H1 (cell line): ENCODE measurements at regions not wholly inside any gene's neighbourhood (a gene's known extent, or its start where the extent isn't known, plus 50 kb on each side); places are given as distances from the start of the nearest gene placed in this dataset.

ENCODE experiments used
- CTCF ChIA-PET: fragments of 300-600 bp; sonication (Branson Sonifier 250); formaldehyde crosslinking; loops from one replicate; lab custom pipeline; 2021; ENCODE audit not compliant: partially characterized antibody; lab: Charles Lee
- POLR2A ChIA-PET: fragments of 300-600 bp; sonication (Branson Sonifier 250); formaldehyde crosslinking; loops from one replicate; lab custom pipeline; 2021; ENCODE audit warnings: inconsistent platforms; ENCODE audit not compliant: partially characterized antibody; lab: Charles Lee
- DNase-seq, 2 experiments: peaks; one replicate each; pipeline versions ENCODE4 v3.0.0 to v3.0.0-alpha.2; 2010 to 2022; ENCODE audit warnings: low spot score in 2 of 2, low read depth in 1 of 2, mixed read lengths in 1 of 2
- FAIRE-seq: peaks from 2 replicates; lab custom pipeline; 2011; peaks lifted over from hg19 to GRCh38; lab: Jason Lieb, UNC
- H2AFZ ChIP-seq: 2 replicates; pipeline ENCODE4 v1.8.1; 2012; ENCODE audit warnings: low read length, inconsistent platforms
- H2AK5ac ChIP-seq: 2 replicates; pipeline ENCODE4 v1.6.1; 2013; ENCODE audit warnings: low read depth, low read length
- H2BK120ac ChIP-seq: replicated peaks from 2 replicates; pipeline ENCODE3; 2013; ENCODE audit warnings: low read depth, low read length, inconsistent platforms
- H2BK12ac ChIP-seq: 2 replicates; pipeline ENCODE4 v1.6.1; 2013; ENCODE audit warnings: low read depth, low read length
- H2BK15ac ChIP-seq: 2 replicates; pipeline ENCODE4 v1.6.1; 2013; ENCODE audit warnings: low read length
- H2BK20ac ChIP-seq: 2 replicates; pipeline ENCODE4 v1.6.1; 2013; ENCODE audit warnings: low read length
- H2BK5ac ChIP-seq: 2 replicates; pipeline ENCODE4 v1.6.1; 2013; ENCODE audit warnings: low read depth, low read length
- H3K14ac ChIP-seq: 2 replicates; pipeline ENCODE4 v1.6.1; 2013; ENCODE audit warnings: inconsistent platforms; ENCODE audit not compliant: insufficient read length
- H3K18ac ChIP-seq: 2 replicates; pipeline ENCODE4 v1.6.1; 2013; ENCODE audit warnings: low read length; ENCODE audit errors: extremely low read depth
- H3K23ac ChIP-seq: 2 replicates; pipeline ENCODE4 v1.6.1; 2013; ENCODE audit warnings: inconsistent platforms; ENCODE audit not compliant: insufficient read length
- H3K23me2 ChIP-seq: 2 replicates; pipeline ENCODE4 v1.6.1; 2013; ENCODE audit warnings: low read depth, low read length
- H3K27ac ChIP-seq: 2 replicates; pipeline ENCODE4 v1.6.1; 2011; ENCODE audit warnings: low read depth, low read length, inconsistent platforms
- H3K27me3 ChIP-seq, 4 experiments: replicated peaks in 1 of 4; 1 replicate in 1 of 4; 2 replicates in 3 of 4; pipeline versions ENCODE4 v1.6.1 to v1.8.1; 2011 to 2013; ENCODE audit warnings: low read length in 3 of 4, mild to moderate bottlenecking in 3 of 4, inconsistent platforms in 2 of 4, mixed read lengths in 2 of 4, moderate library complexity in 1 of 4; ENCODE audit not compliant: control insufficient read depth in 3 of 4, insufficient read depth in 3 of 4; ENCODE audit errors: extremely low read depth in 1 of 4
- H3K36me3 ChIP-seq, 4 experiments: 2 replicates each; pipeline versions ENCODE4 v1.6.1 to v1.8.1; 2011 to 2013; ENCODE audit warnings: mild to moderate bottlenecking in 4 of 4, low read length in 3 of 4, moderate library complexity in 2 of 4, control low read depth in 1 of 4, inconsistent platforms in 1 of 4; ENCODE audit not compliant: insufficient read depth in 4 of 4, control insufficient read depth in 2 of 4
- H3K4ac ChIP-seq: replicated peaks from 2 replicates; pipeline ENCODE3; 2013; ENCODE audit warnings: low read length, low read depth, mixed read lengths, inconsistent platforms; ENCODE audit not compliant: insufficient read length
- H3K4me1 ChIP-seq, 4 experiments: replicated peaks in 1 of 4; 1 replicate in 1 of 4; 2 replicates in 3 of 4; pipeline versions ENCODE4 v1.6.1 to v1.8.1; 2011 to 2013; ENCODE audit warnings: low read length in 3 of 4, inconsistent platforms in 2 of 4, mixed read lengths in 1 of 4; ENCODE audit not compliant: insufficient read depth in 4 of 4, control insufficient read depth in 3 of 4
- H3K4me2 ChIP-seq, 2 experiments: 2 replicates each; pipeline versions ENCODE4 v1.6.1 to v1.8.1; 2011 to 2013; ENCODE audit warnings: low read depth in 2 of 2, low read length in 2 of 2, control low read depth in 1 of 2, inconsistent platforms in 1 of 2, mild to moderate bottlenecking in 1 of 2; ENCODE audit not compliant: insufficient read depth in 1 of 2
- H3K4me3 ChIP-seq, 4 experiments: fragments of 200-600, 300-600 bp in 1 of 4; sonication (generic), shearing (Covaris generic), sonication (Bioruptor Twin) in 1 of 4; 2 replicates each; pipeline versions ENCODE4 v1.5.1 to v1.8.1; 2011 to 2016; ENCODE audit warnings: low read length in 4 of 4, low read depth in 3 of 4, control low read depth in 2 of 4, inconsistent platforms in 2 of 4, mild to moderate bottlenecking in 2 of 4, mixed read lengths in 1 of 4, moderate library complexity in 1 of 4; ENCODE audit not compliant: insufficient read depth in 2 of 4; ENCODE audit errors: extremely low read depth in 1 of 4
- H3K56ac ChIP-seq: replicated peaks from 2 replicates; pipeline ENCODE3; 2013; ENCODE audit warnings: low read depth, mild to moderate bottlenecking, mixed read lengths, low read length, inconsistent platforms; ENCODE audit not compliant: insufficient read length
- H3K79me1 ChIP-seq: 2 replicates; pipeline ENCODE4 v1.6.1; 2013; ENCODE audit warnings: low read depth, low read length, control low read depth
- H3K79me2 ChIP-seq, 2 experiments: 2 replicates each; pipeline versions ENCODE4 v1.6.1 to v1.8.1; 2012 to 2013; ENCODE audit warnings: low read length in 2 of 2, mild to moderate bottlenecking in 2 of 2, inconsistent platforms in 1 of 2; ENCODE audit not compliant: insufficient read depth in 2 of 2, control insufficient read depth in 1 of 2
- H3K9ac ChIP-seq, 4 experiments: replicated peaks in 1 of 4; 1 replicate in 1 of 4; 2 replicates in 3 of 4; pipeline versions ENCODE4 v1.6.1 to v1.8.1; 2011 to 2013; ENCODE audit warnings: low read depth in 3 of 4, low read length in 3 of 4, control low read depth in 2 of 4, mild to moderate bottlenecking in 2 of 4, moderate library complexity in 2 of 4, inconsistent platforms in 1 of 4; ENCODE audit errors: extremely low read depth in 1 of 4
- H3K9me3 ChIP-seq, 2 experiments: 2 replicates each; pipeline versions ENCODE4 v1.6.1 to v1.8.1; 2012 to 2013; ENCODE audit warnings: mild to moderate bottlenecking in 2 of 2, moderate library complexity in 2 of 2, control low read depth in 1 of 2, inconsistent platforms in 1 of 2, low read depth in 1 of 2, low read length in 1 of 2, mixed read lengths in 1 of 2; ENCODE audit not compliant: insufficient read depth in 2 of 2
- H4K20me1 ChIP-seq, 2 experiments: replicated peaks in 1 of 2; 2 replicates each; pipeline versions ENCODE3 to v1.8.1; 2011 to 2013; ENCODE audit warnings: inconsistent platforms in 2 of 2, low read length in 2 of 2, mild to moderate bottlenecking in 1 of 2; ENCODE audit not compliant: insufficient read depth in 2 of 2, control insufficient read depth in 1 of 2
- H4K5ac ChIP-seq: 2 replicates; pipeline ENCODE4 v1.6.1; 2013; ENCODE audit warnings: low read length, low read depth, mixed read lengths, inconsistent platforms; ENCODE audit not compliant: insufficient read length
- H4K8ac ChIP-seq: 2 replicates; pipeline ENCODE4 v1.8.0; 2013; ENCODE audit warnings: mild to moderate bottlenecking, moderate library complexity, low read length, inconsistent platforms; ENCODE audit not compliant: insufficient read depth; ENCODE audit errors: extremely low read depth
- H4K91ac ChIP-seq: replicated peaks from 2 replicates; pipeline ENCODE3; 2013; ENCODE audit warnings: low read length, mixed read lengths, inconsistent platforms; ENCODE audit not compliant: insufficient read length
- BRCA1 ChIP-seq: IDR thresholded peaks from 2 replicates; pipeline ENCODE4 v1.6.1; 2012; ENCODE audit warnings: low read depth, low read length, improper control_type of control experiment
- EGR1 ChIP-seq: IDR thresholded peaks from 2 replicates; pipeline ENCODE4 v1.6.1; 2011; ENCODE audit warnings: low read depth, low read length, borderline replicate concordance
- GTF2F1 ChIP-seq: IDR thresholded peaks from 2 replicates; pipeline ENCODE4 v1.6.1; 2012; ENCODE audit warnings: low read depth, low read length, improper control_type of control experiment, borderline replicate concordance
- KDM1A ChIP-seq: fragments of 200-600, 300-600 bp; sonication (generic); IDR thresholded peaks from 2 replicates; pipeline ENCODE4 v1.7.1; 2016; ENCODE audit warnings: mild to moderate bottlenecking, low read length, borderline replicate concordance
- MAFK ChIP-seq: IDR thresholded peaks from 2 replicates; pipeline ENCODE4 v1.6.1; 2012; ENCODE audit warnings: low read depth, mild to moderate bottlenecking, improper control_type of control experiment, low read length
- NRF1 ChIP-seq: IDR thresholded peaks from 2 replicates; pipeline ENCODE4 v1.6.1; 2011; ENCODE audit warnings: mild to moderate bottlenecking, low read depth, low read length, improper control_type of control experiment
- SAP30 ChIP-seq: fragments of 300-600 bp; sonication (generic); IDR thresholded peaks from 2 replicates; pipeline ENCODE4 v1.7.1; 2012; ENCODE audit warnings: low read length, moderate library complexity, mild to moderate bottlenecking, inconsistent platforms; ENCODE audit not compliant: insufficient read depth, insufficient replicate concordance
- SRF ChIP-seq: IDR thresholded peaks from 2 replicates; pipeline ENCODE4 v1.6.1; 2011; ENCODE audit warnings: mild to moderate bottlenecking, low read depth, low read length, moderate library complexity
- TAF7 ChIP-seq: optimal IDR thresholded peaks from 2 replicates; pipeline ENCODE3; 2011; ENCODE audit warnings: low read depth, mild to moderate bottlenecking, inconsistent platforms, low read length, moderate library complexity, borderline replicate concordance
- TEAD4 ChIP-seq: IDR thresholded peaks from 2 replicates; pipeline ENCODE4 v1.6.1; 2012; ENCODE audit warnings: low read depth, low read length, inconsistent platforms, mixed read lengths
- YY1 ChIP-seq: IDR thresholded peaks from 2 replicates; pipeline ENCODE4 v1.6.1; 2011; ENCODE audit warnings: low read depth, mild to moderate bottlenecking, low read length
- WGBS, 2 experiments: shearing (Covaris generic) in 1 of 2; methylation state at CpG; one replicate each; pipeline versions ENCODE4 v1.1.6 to v1.1.7; 2013 to 2015; ENCODE audit warnings: low lambda C conversion rate in 2 of 2, mixed read lengths in 2 of 2, inconsistent platforms in 1 of 2, low coverage in 1 of 2, missing lambda C conversion rate in 1 of 2; ENCODE audit not compliant: insufficient replicate concordance in 2 of 2, insufficient coverage in 1 of 2, insufficient read length in 1 of 2; ENCODE audit errors: extremely low coverage in 1 of 2, missing lambda C conversion rate in 1 of 2; 5-methylcytosine and 5-hydroxymethylcytosine counted together
- TF ChIP-seq, protein P1 (sequence below): IDR thresholded peaks from 2 replicates; pipeline ENCODE4 v1.6.1; 2012; ENCODE audit warnings: inconsistent platforms
- TF ChIP-seq, protein P2 (sequence below): IDR thresholded peaks from 2 replicates; pipeline ENCODE4 v1.6.1; 2011; ENCODE audit warnings: low read depth, mild to moderate bottlenecking, low read length; ENCODE audit not compliant: insufficient read depth

- WGBS, 2 experiments, result 63% methylated on average over 5 of the region's 5 CpGs; no CpG with 5 or more reads in 1 of the 2 experiments
- Histone ChIP-seq H2BK20ac (no peak overlapping the region), H2AK5ac (no peak overlapping the region)
These were observed 394.4 kb downstream of the SOCS6 start for GRCh38 chr18:70683263-70683662.

More at GRCh38 chr18:70683263-70683662, 394.4 kb downstream of the SOCS6 start:
- POLR2A ChIA-PET, result no interaction called here
- Histone ChIP-seq H3K27me3 (peaks cover 0 to 1% (median 0%) of the 10 kb centered on the region in 4 experiments; a peak in 1 of 7 replicates), H2AFZ (no peak overlapping the region), H3K9ac (no peak overlapping the region), H3K27ac (no peak overlapping the region), H3K79me1 (no peaks in the 10 kb centered on the region), H4K20me1 (no peaks in the 10 kb centered on the region), H2BK120ac (no peak overlapping the region), H3K4me2 (no peak overlapping the region), H3K4ac (no peak overlapping the region), H4K91ac (no peak overlapping the region), H3K4me3 (no peak overlapping the region), H4K5ac (no peak overlapping the region), H2BK15ac (no peak overlapping the region), H3K14ac (no peak overlapping the region), H3K36me3 (no peaks in the 10 kb centered on the region), H3K56ac (no peak overlapping the region), H3K79me2 (no peaks in the 10 kb centered on the region), H3K9me3 (peaks cover 50% of the 10 kb centered on the region in 2 experiments), H3K23ac (no peak overlapping the region), H3K18ac (no peak overlapping the region), H2BK12ac (no peak overlapping the region), H2BK5ac (no peak overlapping the region), H3K23me2 (no peaks in the 10 kb centered on the region), H3K4me1 (no peaks in the 10 kb centered on the region), H4K8ac (no peak overlapping the region)
- CTCF ChIA-PET, result no interaction called here
- TF ChIP-seq YY1 (no peak), SAP30 (no peak), EGR1 (no peak), NRF1 (no peak), GTF2F1 (no peak), SRF (no peak), TEAD4 (no peak), TAF7 (no peak), MAFK (no peak), KDM1A (no peak), BRCA1 (no peak)
- TF ChIP-seq, protein P1, sequence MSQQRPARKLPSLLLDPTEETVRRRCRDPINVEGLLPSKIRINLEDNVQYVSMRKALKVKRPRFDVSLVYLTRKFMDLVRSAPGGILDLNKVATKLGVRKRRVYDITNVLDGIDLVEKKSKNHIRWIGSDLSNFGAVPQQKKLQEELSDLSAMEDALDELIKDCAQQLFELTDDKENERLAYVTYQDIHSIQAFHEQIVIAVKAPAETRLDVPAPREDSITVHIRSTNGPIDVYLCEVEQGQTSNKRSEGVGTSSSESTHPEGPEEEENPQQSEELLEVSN, result no peak
- TF ChIP-seq, protein P2, sequence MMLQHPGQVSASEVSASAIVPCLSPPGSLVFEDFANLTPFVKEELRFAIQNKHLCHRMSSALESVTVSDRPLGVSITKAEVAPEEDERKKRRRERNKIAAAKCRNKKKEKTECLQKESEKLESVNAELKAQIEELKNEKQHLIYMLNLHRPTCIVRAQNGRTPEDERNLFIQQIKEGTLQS, result no peak
- DNase-seq (no peak), FAIRE-seq (no peak)
